ENCODE measurements at regions not wholly inside any gene's neighbourhood (a gene's known extent, or its start where the extent isn't known, plus 50 kb on each side); places are given as distances from the start of the nearest gene placed in this dataset.
"Not testable (repeated sequence)": the region's sequence is repeated elsewhere in the genome, so short reads cannot be mapped to it uniquely, and the experiment has no call there.

DNA sequence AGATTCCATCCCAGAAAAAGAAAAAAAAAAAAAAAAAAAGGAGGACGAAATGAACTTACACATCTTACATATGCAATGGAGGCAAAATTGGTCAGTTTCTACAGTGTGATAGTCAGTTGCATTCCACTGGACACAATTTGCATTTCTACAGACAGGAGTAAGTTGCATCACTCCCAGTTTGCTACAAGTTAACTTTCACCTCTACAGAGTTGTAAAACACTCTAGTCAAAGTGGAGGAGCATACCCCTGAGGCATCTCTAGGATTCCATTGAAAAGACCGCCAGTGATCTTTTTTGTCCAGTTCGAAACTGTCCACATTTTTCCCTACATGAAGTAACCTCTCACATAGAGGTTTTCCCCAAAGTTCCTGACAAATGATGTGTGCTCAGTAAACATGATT, 202.8 kb downstream of the VAPA start:
- no peak for DNase-seq (ENCODE audit: low spot score)

- DNase-seq (ENCODE audit: low spot score), result no peak
Measured at GRCh38 chr18:10119528-10119927, 205.7 kb downstream of the VAPA start.

- DNase-seq (ENCODE audit: low spot score), result no peak
Measured at GRCh38 chr18:10119991-10120390, 206.2 kb downstream of the VAPA start.

DNA sequence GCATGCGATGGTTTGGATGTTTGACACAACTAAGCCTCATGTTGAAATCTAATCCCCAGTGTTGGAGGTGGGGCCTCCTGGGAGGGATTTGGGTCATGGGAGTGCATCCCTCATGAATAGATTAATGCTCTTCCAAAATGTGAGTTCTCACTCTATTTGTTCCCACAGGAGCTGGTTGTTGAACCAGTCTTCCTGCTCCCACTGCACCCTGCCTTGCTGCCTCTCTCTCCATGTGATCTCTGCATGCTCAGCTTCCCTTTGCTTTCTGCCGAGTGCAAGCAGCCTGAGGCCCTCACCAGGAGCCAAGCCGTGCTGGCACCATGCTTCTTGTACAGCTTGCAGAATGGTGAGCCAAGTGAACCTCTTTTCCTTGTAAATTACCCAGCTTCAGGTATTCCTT, 206.8 kb downstream of the VAPA start:
- no peak for DNase-seq (ENCODE audit: low spot score)

DNA sequence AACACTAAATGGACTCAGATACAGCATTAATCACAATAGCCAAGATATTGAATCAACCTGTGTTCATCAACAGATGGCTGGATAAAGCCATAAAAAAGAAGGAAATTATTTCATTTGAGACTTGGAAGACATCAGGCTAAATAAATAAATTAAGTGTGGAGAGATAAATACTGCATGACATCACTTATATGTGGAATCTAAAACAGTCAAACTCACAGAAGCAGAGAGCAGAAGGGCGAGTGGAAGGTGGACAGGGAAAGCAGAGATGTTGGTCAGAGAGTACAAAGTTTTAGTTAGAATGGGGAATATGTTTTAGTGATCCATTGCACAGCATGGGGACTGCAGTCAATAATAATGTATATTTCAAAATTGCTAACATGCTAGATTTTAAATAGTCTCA, 207.2 kb downstream of the VAPA start:
- DNase-seq (ENCODE audit: low spot score), result no peak

DNA sequence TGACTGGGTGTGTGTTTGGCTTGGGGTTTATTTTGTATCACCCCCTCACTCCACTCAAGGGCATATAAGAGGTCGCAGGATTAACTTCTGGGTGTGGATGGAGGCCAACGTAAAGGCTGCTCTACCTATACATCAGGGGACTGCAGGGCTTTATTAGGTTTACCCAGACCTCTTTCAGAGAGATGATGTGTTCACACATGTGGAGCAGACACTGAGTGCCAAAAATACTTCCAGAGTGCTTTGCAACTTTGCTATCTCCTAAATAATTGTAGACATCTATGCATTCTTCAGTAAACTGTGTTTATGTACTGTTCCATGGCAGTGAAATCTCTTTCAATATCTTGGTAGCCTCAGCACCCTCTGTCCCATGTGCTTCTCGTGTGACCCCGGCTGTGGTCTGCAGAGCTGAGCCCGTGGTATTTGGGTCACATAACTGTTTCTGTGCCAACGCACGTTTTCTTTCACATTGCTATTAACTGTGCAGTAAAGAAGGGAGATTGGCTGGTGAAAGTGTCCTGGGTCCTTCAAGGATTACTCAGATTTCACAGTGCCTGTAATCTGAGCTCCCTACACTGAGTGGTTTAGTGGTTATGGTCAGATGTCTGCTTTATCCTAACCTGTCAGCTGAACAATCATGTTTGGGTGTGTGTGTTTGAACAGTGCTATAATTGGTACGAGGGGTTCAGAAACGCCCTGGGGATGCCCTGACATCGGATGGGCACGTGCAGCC, 208.1 kb downstream of the VAPA start:
- DNase-seq (ENCODE audit: low spot score), result no peak

DNA sequence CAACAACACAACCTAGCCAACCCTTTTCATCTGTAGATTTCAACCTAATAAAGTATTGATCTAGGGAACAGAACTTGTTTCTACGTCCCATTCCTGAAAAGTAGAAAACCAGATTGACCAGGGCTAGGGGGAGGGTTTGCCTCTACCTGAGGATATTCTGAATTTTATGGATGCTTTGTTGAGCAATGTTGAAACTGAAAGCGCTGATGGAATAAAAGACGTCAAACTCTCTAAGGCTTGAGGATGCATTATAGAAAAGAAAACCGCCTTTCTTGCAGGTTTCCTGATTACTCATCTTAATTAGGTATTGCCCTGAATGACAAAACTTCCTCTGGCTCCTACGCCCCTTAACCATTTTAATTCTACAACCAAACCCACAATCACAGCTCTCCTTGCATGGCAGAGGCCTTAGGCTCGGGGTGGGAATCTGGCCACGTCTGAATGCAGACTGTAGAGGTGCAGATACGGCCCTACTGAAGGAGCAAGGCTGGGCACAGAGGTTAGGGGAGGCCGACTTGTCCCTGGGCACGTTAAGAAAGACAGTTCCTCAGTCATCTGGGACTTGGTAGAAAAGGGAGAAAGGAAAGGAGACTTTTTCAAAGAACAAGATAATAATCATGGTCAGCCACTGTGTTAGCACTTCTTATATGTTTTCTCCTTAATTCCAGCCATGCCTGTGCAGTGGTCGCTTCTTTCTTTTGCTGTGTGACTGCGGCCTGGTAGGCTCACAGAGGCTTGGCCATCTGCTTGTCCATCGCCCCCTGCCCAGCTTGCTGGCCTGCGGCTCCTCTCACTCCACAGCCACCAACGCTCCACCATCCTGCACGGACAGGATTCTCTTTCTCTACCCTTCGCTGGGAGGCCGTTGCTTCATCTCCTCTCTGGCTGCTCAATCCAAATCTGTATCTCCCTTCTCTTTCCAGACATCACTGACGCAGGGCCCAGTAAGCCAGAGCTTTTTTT, 209.5 kb downstream of the VAPA start:
- no peak for DNase-seq (ENCODE audit: low spot score)

- DNase-seq (ENCODE audit: low spot score), result no peak
Measured at GRCh38 chr18:10124071-10124470, 210.3 kb downstream of the VAPA start.

DNA sequence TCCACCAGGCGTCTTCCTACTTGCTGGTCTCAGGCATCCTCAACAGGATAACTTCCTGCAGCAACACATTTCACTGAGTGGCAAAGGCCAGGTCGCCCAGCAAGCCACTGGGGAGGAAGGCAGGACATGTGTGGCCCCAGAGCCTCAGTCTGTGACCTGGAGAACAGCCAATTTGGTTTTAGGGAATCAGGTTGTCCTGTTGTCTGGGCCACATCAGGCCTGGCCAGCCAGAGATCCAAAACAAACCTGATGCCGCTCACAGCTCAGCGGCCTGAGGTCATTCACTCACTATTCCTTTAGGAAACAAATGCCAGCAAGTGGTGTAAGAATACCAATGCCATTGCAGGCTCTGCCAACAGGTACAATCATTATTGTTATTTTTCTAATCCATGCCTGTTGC, 210.7 kb downstream of the VAPA start:
- DNase-seq (ENCODE audit: low spot score), result no peak

- no peak for DNase-seq (ENCODE audit: low spot score)
Measured at GRCh38 chr18:10124967-10125366, 211.2 kb downstream of the VAPA start.

DNA sequence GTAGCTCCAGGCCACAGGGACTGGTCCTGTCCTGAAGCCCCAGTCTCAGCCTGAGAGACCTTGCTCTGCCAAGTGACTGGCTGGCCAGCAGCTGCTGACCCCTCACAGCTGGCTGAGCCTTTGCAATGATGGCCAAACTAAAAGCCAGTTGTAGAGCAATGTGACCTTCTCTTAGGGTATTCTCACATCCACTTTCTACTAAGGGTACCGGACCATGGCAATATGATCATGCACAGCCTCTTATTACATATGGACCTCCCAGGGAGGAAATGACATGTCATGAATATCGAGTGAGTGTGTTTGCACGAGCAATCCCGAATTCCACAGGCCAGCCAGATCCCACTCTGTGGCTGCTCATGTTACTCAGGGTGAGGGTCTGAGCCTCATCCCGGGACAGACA, 213.9 kb downstream of the VAPA start:
- no peak for DNase-seq (ENCODE audit: low spot score)

- no peak for DNase-seq (ENCODE audit: low spot score)
Measured at GRCh38 chr18:10128921-10129501, 215.2 kb downstream of the VAPA start.

GRCh38 chr18:10130606-10131005, 216.8 kb downstream of the VAPA start:
- DNase-seq (ENCODE audit: low spot score), result no peak

- DNase-seq (ENCODE audit: low spot score), result no peak
Measured at GRCh38 chr18:10131081-10131459, 217.3 kb downstream of the VAPA start.

DNA sequence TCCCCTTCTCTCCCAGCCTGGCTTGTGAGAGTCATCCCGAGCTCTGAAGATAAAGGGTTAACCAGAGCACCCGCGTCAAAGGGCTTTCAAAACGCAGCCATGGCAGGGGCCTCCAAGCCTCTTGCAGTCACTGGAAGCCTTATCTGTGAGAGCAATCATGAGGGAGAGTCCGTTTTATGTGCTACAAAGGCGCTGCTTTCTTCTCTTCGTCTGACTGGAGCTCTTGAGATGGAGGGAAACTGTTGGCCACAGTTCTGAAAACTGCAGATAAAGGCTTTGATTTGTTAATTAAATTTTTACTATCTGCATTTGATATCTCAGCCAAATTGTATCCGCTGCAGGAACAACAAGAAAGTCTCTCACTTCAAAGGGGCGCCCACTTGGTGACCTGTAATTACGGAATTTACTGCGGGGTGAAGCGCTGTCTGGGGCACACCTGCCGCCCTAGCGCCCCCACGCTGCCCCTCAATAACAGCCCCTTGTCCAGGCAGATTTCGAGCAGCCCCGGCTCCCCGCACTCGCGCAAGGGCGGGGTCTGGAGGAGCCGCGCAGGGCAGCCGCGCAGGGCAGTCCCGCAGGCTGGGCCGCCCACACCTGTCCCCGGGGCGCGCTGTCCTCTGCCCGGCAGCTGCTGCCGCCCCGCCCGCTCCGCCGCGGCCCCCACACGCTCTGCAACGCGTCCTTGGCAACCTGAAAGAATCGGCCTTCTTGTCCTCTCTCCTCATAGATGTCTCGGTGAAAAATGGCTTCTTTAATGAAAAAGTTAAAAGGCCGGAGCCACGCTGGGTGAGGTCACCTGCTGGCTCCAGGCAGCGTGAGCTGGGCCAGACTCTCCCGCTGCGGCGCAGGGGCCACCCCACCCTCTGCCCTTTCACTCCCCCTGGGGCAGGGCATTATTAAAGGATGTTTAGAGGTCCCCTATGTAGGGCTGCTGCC, 217.9 kb downstream of the VAPA start:
- no peak for DNase-seq (ENCODE audit: low spot score)

- no peak for DNase-seq (ENCODE audit: low spot score)
Measured at GRCh38 chr18:10133516-10133915, 219.7 kb downstream of the VAPA start.

GRCh38 chr18:10134204-10134603, 220.4 kb downstream of the VAPA start:
- no peak for DNase-seq (ENCODE audit: low spot score)

- not testable (repeated sequence) for DNase-seq (ENCODE audit: low spot score)
Measured at GRCh38 chr18:10134749-10135148, 220.9 kb downstream of the VAPA start.

- DNase-seq (ENCODE audit: low spot score), result no peak
Measured at GRCh38 chr18:10135302-10135926, 221.6 kb downstream of the VAPA start.

DNA sequence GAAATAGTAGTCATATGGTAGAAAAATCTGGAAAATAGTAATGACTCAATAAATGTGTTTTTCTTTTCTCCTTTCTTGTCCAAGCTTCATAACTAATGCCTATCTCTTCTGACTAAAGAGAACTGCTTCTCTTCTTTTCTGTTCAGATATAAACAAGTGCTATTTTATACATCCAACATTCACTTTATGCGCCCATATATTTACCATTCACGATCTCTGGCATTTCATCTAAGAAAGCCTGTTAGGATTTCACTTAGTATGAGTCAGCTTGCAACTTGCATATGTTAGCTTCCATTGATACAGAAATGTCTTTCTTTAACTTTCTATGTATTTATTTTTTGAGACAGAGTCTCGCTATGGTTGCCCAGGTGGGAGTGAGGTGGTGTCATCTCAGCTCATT, 224.9 kb downstream of the VAPA start:
- no peak for DNase-seq (ENCODE audit: low spot score)

All from mesenteric fat pad (tissue), 1 donor.